Hematopoietic multipotent progenitor cell treated with erythropoietin and hydrocortisone succinate and interleukin-3 and kit ligand, for 8 days (in vitro differentiated cells): ENCODE measurements at regions not wholly inside any gene's neighbourhood (a gene's known extent, or its start where the extent isn't known, plus 50 kb on each side); places are given as distances from the start of the nearest gene placed in this dataset.
"Not testable (repeated sequence)": the region's sequence is repeated elsewhere in the genome, so short reads cannot be mapped to it uniquely, and the experiment has no call there.

Source experiments
- DNase-seq: peaks from one replicate; pipeline ENCODE4 v3.0.0-alpha.2; 2015

DNA sequence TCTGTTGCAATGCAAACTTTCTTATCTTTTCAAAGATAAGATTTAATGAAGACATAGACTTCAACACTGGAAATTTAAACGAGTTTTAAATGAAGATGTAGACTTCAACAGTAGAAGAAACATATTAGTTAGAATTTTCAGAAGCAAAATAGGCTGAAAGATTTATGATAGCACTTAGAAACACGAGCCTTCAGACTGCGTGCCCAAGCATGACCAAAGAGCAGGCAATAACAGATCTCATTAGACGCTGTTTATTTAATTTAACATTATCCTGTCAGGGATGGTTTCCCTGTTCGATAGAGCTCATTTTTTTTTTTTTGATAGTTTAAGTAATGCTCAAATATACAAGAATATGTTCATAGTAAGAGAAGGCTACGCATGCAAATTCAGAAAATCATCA, 604.7 kb upstream of the SOX9 start:
- DNase-seq: no peak

DNA sequence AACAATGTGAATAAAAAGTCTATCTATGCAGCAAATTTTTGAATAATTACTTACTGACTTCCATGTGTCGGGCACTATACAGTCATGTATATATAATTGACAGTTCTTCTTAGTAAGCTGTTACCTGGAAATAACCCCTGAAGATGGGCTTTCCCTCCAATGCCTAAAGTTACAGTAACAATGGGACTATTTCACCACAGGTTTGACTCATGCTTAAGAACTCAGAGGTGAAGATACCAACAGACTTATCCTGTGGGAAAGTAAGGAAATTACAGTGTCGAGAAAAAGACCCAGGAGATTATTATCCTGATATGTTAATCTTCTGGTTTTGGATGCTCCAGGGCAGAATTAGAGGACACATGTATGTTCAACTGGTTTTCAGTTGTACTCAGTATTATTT, 601.5 kb upstream of the SOX9 start:
- no peak for DNase-seq

DNA sequence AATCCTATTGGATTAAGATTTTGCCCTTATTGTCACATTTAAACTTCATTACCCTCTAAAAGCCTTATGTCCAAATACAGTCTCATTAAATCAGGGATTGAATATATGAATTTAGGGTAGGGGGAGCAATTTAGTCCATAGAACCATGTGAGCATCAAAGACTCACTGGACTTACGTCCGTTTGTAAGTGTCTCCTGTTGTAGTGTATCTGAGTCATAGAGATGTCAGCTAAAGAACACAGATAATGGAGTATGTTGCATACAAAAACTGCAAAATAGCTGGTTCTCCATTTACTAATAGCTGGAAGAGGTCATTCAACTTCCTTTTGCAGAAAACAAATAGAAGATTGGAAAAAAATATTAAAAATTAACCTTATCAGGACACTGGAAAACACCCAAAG, 599.1 kb upstream of the SOX9 start:
- DNase-seq: no peak

DNA sequence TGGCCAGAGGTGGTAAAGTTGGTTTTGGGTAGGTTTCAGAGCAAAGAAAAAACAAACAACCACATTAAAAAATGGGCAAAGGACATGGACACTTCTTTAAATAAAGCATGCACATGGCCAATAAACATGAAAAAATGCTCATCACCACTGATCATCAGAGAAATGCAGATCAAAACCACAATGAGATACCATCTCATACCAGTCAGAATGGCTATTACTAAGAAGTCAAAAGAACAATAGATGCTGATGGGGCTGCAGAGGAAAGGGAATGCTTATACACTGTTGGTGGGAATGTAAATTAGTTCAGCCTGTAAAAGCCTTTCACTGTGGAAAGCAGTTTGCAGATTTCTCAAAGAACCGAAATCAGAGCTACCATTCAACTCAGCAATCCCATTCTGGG, 598.4 kb upstream of the SOX9 start:
- no peak for DNase-seq

DNA sequence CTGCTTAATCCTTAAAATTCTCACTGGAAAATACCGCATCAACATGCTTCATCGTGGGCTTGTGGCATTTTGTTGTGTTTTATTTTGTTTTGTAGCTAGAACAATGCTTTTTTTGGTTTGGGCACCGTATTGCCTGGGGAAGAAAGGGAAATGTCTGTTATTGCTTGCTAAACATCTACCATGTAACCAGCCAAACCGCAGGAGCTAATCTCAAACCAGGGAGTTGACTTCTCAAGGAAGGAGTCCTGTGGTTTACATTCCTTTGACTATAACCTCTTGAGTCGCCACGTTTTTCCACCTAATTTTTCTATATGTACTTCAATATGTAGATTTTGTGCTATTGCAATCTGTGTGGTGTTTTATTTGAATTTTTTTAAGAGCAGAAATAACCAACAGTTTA, 593.5 kb upstream of the SOX9 start:
- DNase-seq: no peak

DNA sequence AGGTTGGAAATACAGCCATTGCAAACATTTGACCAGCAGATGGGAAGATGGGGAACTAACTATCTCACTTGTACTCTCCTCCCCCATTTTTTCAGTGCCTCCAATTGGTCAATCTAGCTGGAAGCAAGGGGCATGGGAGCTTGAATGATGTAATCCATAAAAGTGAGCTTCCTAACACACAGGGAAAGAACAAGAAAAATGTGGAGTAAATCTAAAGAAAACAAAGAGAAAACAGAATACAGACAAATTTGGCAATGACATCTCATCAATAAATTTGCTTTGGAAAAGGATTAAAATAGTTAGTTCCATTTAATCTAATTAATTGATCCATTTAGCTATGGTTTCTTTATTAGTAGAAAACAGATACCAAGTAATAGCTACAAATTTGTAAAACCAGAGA, 592.6 kb upstream of the SOX9 start:
- no peak for DNase-seq

DNA sequence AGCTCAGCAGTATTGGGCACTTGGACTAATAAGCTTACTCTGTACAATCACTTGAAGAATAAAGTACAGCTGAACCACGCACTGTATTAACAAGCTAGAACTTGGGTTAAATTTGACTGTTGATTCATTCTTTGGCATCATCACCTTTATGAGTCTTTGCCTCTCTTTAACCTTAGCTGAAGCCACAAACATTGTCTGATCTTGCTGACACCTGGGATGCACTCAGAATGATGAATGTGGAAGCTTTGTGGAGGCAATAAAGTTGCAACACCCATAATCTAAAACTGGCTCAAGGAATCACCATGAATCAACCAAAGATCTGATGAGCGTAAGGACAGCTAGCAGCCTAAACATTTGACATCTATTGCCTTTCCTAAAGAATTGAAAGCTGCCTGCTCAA, 590.6 kb upstream of the SOX9 start:
- no peak for DNase-seq

DNA sequence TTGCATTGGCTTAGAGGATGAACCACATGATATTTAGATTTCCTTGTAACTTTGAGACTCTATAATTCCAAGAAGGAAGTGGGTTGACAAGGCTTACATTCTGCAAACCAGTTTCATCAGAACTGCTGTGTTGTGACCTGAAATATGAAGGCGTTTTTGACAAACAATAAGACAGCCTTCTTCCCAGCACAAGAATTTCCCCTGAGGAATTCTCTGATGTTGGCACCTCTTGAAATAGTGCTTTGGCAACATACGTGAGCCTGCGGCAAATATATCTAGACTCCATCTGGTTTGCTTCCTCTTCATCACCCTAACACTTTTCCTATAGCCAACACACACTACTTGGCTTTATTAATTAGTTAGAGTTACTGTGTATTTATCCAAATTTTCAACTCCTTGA, 585.5 kb upstream of the SOX9 start:
- no peak for DNase-seq

DNA sequence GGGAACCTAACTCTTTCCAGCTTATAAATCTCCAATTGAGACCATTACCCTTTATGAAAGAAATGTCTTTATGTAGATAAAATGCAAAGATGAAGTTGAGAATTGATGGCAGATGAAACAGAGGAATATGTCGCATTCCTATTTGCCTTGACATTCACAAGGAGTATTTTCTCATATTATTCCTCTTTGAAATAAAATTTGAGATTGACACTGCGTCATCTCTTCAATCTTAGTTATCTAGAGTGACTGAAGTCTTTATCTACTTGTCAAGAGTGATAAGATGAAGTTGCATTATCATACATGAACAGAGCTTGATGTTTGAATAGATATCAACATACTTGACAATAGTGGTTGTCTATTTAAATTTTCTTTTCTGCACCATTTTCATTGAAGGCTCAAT, 574.4 kb upstream of the SOX9 start:
- DNase-seq: no peak

DNA sequence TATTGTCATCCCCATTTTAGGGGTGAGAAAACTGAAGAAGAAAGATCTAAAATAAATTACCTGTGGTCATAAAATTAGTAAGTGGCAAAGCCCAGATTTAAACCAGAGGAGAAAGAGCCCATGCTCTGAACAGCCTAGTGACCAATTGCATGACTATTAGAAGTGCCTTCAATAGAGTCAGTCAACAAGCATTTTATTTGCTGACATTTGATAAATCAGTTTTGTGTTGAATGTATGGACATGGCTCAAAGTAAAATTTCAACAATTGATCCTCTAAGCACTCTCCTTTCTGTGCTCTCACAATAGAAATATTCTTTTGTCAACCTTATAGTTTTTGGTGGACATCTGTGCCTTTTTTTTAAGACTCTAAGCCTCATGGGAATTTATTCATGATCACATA, 572.9 kb upstream of the SOX9 start:
- no peak for DNase-seq

DNA sequence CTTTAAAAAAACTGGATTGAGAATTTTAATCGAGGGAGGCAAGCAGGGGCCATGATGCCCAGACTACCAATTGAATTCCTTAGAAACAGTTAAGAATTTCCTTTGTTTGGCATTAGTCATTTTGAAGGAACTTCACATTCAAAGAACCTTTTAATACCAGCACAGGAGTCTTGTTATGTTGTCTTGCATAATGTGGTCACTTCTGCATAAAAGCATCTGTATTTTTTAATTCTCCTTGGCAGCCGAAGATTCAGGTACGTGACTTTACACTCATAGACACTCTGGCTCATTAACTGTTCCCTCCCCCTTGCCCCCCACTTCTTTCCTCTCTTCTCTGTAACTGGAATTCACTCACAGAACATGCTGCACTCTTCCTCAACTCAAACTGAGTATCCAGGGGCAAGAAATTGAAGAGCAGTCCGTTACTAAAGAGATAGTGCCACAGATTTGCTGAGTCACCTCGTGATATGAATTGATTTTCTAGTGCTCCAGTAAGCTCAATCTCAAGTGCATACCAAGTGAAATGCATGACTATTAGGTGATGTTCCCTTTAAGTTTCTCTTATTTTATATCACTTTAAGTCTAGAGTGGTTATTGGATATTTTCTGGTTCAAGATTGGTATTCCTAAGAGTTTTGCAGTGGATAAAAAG, 572.2 kb upstream of the SOX9 start:
- no peak for DNase-seq

DNA sequence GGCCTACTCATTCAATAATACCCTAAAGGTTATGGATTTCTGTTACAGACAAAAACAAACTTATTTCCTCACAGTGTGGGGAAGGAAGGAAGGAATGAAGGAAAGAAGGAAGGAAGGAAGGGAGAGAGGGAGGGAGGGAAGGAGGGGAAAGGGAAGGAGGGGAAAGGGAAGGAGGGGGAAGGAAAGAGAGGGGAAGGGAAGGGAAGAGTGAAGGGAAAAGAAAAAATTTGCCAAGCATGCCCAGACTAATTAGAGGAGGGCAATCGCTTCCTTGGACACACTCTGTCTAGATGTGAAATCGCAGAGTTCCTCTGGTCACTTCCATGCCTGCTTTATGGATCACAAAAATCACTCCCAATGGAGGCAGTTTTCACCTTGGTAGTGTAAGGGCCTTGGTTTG, 570.1 kb upstream of the SOX9 start:
- DNase-seq: no peak

DNA sequence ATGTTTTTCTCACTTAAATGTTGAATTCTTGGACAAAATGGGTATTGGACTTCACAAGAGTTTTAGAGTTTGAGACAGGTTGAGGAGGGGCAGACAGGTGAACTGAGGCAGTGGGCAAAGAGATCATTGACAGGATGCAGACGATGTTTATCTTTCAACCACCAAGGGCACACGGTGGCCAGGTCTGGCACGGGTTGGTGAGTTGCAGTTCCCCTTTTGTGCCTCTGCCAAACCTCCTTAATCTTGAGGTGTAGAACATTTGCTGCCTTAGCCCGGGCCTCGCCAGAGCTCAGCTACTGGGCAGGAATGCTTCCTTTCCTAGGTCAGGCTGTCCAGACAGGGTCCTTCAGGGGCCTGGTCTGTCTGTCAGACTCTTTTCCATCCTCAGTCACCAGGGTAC, 567.4 kb upstream of the SOX9 start:
- DNase-seq: no peak

DNA sequence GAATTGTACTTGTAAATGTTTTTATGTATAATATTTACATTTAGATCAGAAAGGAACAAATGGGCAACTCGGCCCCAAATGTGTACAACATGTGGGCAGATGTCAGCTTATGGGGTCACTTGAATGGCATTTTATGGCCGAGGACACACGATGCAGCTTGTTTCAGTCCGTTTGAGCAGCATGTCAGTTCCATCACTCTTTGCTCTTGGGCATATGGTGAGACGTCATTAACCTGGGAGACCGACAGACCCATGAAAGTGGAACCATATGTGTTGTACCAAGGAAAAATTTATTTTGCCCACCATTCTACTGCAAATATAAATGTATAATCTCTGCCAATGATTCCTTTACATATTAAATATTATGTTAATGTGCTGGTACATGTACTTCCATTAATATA, 561.9 kb upstream of the SOX9 start:
- DNase-seq: no peak

DNA sequence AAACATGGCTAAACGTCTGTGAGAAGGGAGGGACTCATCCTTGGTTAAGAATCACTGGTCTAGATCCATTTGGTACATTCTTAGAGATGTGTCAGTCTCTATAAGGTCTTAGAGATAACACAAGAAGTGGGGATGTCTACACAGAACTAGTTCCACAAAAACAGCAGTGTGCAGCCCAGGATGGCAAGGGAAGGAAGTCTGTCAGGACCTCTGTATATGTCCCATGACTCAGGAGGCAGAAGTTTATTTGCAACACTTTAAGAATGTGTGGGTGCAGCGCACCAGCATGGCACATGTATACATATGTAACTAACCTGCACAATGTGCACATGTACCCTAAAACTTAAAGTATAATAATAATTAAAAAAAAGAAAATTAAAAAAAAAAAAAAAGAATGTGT, 548.5 kb upstream of the SOX9 start:
- no peak for DNase-seq

DNA sequence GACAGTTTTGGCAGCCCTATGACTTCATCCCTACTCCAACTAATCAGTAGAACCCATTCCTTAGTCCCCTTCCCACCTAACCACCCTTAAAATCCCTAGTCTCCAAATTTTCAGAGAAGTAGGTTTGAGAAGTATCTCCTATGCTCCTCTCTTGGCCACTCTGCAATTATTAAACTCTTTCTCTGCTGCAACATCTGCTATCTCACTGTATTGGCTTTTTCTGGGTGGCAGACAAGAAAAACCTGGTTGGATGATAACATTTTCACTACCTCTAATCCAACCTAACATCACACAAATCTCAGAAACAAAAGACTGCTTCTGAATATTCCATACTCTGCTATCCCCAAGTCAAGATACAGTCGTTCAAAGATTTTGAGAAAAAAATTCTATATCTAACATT, 542.4 kb upstream of the SOX9 start:
- DNase-seq: no peak

DNA sequence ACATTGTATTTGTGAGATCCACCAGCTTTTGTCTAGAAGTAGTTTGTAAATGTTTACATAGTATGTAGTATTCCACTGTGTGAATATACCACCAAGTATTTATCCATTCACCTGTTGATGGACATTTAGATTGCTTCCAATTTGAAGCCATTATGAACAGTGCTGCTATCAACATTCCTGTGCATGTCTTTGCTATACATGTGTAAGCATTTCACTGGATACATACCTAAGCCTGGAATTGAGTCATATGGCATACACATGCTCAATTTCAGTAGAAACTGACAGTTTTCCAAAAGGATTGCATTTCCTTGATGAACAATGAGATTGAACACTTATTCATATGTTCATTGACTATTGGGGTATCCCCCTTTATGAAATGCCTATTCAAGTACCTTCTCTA, 540.6 kb upstream of the SOX9 start:
- no peak for DNase-seq

DNA sequence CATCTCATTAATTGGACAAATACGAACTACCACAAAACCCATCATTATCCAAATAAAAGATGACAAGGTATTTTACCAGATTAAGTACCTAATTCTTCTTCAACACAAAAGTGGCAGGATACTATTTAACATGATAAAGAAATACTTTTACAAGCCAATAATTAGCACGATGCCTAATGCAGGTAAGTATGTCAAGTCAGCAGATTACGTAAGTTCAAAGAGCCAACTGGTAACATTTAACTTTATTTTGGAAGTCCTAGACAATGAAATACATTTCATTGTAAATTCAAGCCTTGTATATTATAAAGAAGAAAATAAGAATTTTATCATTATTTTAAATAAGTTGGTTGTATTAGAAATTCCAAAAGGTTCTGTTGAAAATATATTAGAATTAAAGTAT, 535.3 kb upstream of the SOX9 start:
- no peak for DNase-seq

DNA sequence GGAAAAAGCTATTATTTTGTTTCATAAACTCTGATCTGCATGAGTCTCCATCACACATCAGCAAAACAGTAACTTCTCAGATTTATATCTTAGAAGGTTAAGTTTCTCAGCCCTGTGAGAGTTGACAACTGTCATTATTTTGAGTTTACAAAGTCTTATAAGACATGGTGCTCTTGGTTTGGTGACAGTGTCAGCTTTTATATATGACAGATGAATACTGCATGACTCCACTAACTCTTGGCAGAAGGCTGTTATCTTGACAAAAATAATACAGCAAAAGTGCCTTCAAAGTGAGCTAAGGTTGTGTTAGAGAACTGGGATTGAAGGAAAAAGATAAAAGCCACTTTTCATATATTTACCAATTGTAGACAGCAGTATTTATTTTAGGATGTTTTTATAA, 528.4 kb upstream of the SOX9 start:
- no peak for DNase-seq

DNA sequence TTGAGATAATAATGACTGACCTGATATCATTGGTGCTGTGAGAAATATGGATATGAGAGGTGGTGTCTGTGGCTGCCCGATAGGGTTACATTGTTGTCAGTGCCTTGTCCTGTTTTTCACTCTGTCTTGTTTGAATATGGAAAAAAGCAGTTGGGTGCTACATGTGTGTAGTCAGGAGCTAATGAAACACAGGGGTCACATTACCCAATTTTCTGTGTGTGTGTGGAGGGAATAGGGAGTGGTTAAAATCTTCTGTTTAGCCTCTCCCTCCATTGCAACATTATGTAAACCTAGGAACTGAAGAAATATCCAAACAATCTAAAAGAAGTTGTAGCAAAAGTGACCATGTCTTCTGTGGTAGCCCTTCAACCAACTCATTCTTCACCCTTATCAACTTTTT, 527.7 kb upstream of the SOX9 start:
- no peak for DNase-seq

DNA sequence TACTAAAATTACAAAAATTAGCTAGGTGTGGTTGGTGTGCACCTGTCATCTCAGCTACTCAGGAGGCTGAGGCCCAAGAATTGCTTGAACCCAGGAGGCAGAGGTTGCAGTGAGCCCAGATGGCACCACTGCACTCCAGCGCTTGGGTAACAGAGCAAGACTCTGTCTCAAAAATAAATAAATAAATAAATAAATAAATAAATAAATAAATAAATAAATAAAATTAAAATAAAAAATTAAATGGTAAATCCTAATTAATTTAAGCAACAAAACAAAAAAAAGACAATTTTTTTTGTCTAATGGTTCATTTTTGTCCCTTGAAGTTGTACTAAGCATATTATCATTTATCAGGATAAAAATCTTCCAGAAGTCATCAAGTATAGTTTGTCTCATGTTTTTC, 521.2 kb upstream of the SOX9 start:
- not testable (repeated sequence) for DNase-seq

DNA sequence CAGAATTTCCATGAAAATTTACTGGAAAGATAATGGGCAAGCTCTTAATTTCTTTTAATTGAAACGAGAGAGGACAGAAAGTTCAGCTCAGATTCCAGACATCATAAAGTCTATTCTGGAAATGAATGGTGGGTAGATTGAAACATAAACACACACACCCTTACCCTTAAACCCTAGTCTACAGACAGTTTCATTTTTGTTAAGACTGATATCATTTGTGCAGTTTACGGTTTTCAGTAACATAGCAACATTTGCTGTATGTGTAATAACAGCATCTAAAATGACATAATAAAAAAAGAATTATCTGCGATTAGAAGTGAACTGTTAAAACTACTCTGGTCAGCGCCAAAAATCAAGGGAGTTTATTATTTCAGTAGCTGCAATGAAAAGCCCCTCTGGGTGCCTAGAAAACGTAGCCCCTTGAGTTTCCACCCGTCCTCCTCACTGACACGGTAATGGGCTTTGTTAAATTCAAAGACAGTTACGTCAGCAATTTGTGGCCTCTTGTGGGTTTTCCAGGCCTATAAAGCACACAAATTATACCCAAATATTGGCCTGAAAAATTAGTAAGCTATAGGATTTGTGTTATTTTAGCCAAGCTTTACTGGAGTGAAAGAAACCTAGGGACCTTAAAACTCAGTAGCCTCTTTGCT, 520.6 kb upstream of the SOX9 start:
- DNase-seq: no peak

DNA sequence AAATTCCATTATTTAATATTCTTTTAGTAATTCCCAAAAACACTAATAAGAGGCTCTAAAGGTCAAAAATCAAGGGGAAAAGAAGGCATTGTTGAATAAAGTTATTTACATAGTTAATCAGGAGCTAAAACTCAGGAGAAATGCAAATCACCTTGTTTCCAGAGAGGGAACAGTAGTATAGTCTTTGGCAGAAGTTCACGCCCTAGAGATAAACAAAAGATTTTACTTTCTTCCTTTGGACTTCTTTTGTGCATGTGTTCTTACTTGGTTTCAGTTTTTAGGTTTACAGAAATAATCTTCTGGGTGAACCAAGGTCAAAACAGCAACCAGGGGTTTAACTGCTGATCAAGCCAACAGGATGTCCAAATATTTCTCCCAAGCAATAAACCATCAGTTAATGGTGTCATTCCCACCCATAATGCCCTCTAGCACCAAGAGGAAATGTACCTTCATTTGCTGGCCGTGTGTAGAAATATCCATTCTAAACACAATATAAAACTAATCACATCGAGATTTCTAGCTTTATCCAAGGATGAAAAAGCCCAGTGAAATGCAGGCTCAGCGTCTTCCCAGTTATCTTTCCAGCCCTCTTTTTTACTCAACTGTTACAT, 518.8 kb upstream of the SOX9 start:
- DNase-seq: no peak

DNA sequence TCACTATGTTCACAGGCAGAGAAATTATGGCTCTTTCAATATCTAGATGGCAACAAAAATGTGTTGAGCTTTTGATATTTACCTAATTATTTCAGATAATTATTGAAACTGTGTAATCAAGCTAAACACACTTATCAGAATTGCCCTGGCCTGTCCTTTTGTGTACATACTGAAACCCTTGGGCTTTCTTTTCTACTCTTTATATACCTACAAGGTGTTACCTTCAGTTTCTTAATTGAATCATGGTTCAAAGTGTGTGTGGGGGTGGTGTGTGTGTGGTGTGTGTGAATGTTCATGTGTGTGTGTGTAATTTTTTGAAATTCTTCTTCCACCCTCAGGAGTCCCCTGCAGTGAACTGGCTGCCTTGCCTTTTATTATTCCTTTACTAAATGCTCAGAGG, 506.8 kb upstream of the SOX9 start:
- no peak for DNase-seq

DNA sequence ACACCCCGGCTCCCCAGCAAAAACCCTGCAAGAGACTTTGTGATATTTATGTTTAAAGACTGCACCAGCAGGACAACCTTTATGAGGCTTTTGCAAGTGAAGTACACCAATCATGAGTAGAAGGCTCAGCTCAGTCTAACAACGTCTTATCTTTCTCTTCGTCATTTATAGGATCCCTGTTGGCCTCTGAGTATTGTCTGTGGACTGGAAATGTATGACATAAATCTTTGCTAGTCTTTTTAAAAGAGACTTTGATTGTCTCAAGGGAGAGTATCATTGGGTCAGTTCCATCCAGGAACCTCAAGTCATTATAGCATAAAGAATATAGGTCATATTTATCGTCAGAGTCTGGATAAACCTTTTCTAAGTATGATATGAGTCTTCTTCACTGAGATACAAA, 505.0 kb upstream of the SOX9 start:
- DNase-seq: no peak
